GM23338 (cell line): ENCODE measurements at regions not wholly inside any gene's neighbourhood (a gene's known extent, or its start where the extent isn't known, plus 50 kb on each side); places are given as distances from the start of the nearest gene placed in this dataset.

ENCODE experiments used
- ATAC-seq: fragments of 200-7000 bp; cut with Tn5 transposase; 3 replicates; pipeline ENCODE4 v1.9.1; 2020
- DNase-seq: peaks from one replicate; pipeline ENCODE4 v3.0.0-alpha.2; 2015; ENCODE audit warnings: low spot score
- H2AFZ ChIP-seq: fragments of 200-600 bp; sonication (generic); 2 replicates; pipeline ENCODE4 v1.8.0; 2016; ENCODE audit warnings: antibody characterized with exemption, mild to moderate bottlenecking, moderate library complexity
- H3F3A ChIP-seq: fragments of 200-600 bp; sonication (generic); replicated peaks from 2 replicates; pipeline ENCODE4 v1.8.0; 2017; ENCODE audit warnings: antibody characterized with exemption, mixed run types, low read depth
- H3K27ac ChIP-seq: fragments of 200-600 bp; sonication (generic); 2 replicates; pipeline ENCODE4 v1.6.1; 2016; ENCODE audit warnings: low read depth
- H3K27me3 ChIP-seq: fragments of 200-600 bp; sonication (generic); 2 replicates; pipeline ENCODE4 v1.8.0; 2016; ENCODE audit warnings: mild to moderate bottlenecking, mixed run types, moderate library complexity; ENCODE audit not compliant: insufficient read depth
- H3K36me3 ChIP-seq: fragments of 200-600 bp; sonication (generic); 2 replicates; pipeline ENCODE4 v1.8.0; 2016; ENCODE audit warnings: mild to moderate bottlenecking; ENCODE audit not compliant: insufficient read depth
- H3K4me1 ChIP-seq: fragments of 200-600 bp; sonication (generic); 2 replicates; pipeline ENCODE4 v1.8.0; 2016; ENCODE audit warnings: mild to moderate bottlenecking, moderate library complexity; ENCODE audit not compliant: insufficient read depth
- H3K4me2 ChIP-seq: fragments of 200-600 bp; sonication (generic); 2 replicates; pipeline ENCODE4 v1.7.1; 2017; ENCODE audit warnings: mixed run types
- H3K4me3 ChIP-seq: fragments of 200-600 bp; sonication (generic); 2 replicates; pipeline ENCODE4 v1.6.1; 2016; ENCODE audit warnings: mixed run types
- H3K79me2 ChIP-seq: fragments of 200-600 bp; sonication (generic); replicated peaks from 2 replicates; pipeline ENCODE4 v1.8.0; 2017; ENCODE audit warnings: mild to moderate bottlenecking; ENCODE audit not compliant: insufficient read depth
- H3K9me2 ChIP-seq: fragments of 200-600 bp; sonication (generic); 2 replicates; pipeline ENCODE4 v1.8.0; 2017; ENCODE audit not compliant: insufficient read depth
- H4K20me1 ChIP-seq: fragments of 200-600 bp; sonication (generic); replicated peaks from 2 replicates; pipeline ENCODE4 v1.8.0; 2017; ENCODE audit warnings: mild to moderate bottlenecking; ENCODE audit not compliant: insufficient read depth
- H3K27ac Mint-ChIP-seq: 2 replicates; pipeline ENCODE4 v1.8.0; 2020; ENCODE audit warnings: inconsistent platforms, mild to moderate bottlenecking, moderate library complexity, mixed read lengths
- H3K27me3 Mint-ChIP-seq: 3 replicates; pipeline ENCODE4 v1.8.0; 2022; ENCODE audit warnings: low read depth, mild to moderate bottlenecking, moderate library complexity, mixed read lengths, inconsistent platforms; ENCODE audit not compliant: insufficient read depth, poor library complexity
- H3K36me3 Mint-ChIP-seq: 3 replicates; pipeline ENCODE4 v1.8.0; 2021; ENCODE audit warnings: low read depth, mild to moderate bottlenecking, inconsistent platforms, moderate library complexity, mixed read lengths
- H3K4me1 Mint-ChIP-seq: 3 replicates; pipeline ENCODE4 v1.8.0; 2020; ENCODE audit warnings: mild to moderate bottlenecking, inconsistent platforms, mixed read lengths
- H3K4me3 Mint-ChIP-seq: 3 replicates; pipeline ENCODE4 v1.8.0; 2021; ENCODE audit warnings: moderate library complexity, mild to moderate bottlenecking, inconsistent platforms, mixed read lengths
- H3K9me3 Mint-ChIP-seq: 3 replicates; pipeline ENCODE4 v1.8.0; 2020; ENCODE audit warnings: moderate library complexity, mild to moderate bottlenecking, inconsistent platforms, mixed read lengths
- EZH2phosphoT487 ChIP-seq: fragments of 200-600 bp; sonication (generic); IDR thresholded peaks from one replicate; pipeline ENCODE4 v1.8.1; 2018; ENCODE audit warnings: antibody characterized with exemption; ENCODE audit not compliant: unreplicated experiment
- JUNB ChIP-seq: IDR thresholded peaks from one replicate; pipeline ENCODE4 v1.6.1; 2016; ENCODE audit warnings: antibody characterized with exemption; ENCODE audit not compliant: unreplicated experiment
- NANOG ChIP-seq: IDR thresholded peaks from 2 replicates; pipeline ENCODE4 v1.6.1; 2016; ENCODE audit warnings: antibody characterized with exemption, borderline replicate concordance
- POLR2AphosphoS5 ChIP-seq: IDR thresholded peaks from 2 replicates; pipeline ENCODE4 v1.6.1; 2016; ENCODE audit warnings: antibody characterized with exemption, low read depth
- STAT1 ChIP-seq: IDR thresholded peaks from one replicate; pipeline ENCODE4 v1.6.1; 2016; ENCODE audit warnings: antibody characterized with exemption; ENCODE audit not compliant: unreplicated experiment
- ZNF114 ChIP-seq: fragments of 250-450 bp; sonication (Bioruptor Pico); IDR thresholded peaks from 2 replicates; pipeline ENCODE4 v1.5.0; 2020; ENCODE audit warnings: mild to moderate bottlenecking, moderate library complexity
- ZNF462 ChIP-seq: fragments of 250-450 bp; sonication (Bioruptor Pico); IDR thresholded peaks from 2 replicates; pipeline ENCODE4 v1.5.0; 2020; ENCODE audit warnings: mild to moderate bottlenecking, moderate library complexity

DNA sequence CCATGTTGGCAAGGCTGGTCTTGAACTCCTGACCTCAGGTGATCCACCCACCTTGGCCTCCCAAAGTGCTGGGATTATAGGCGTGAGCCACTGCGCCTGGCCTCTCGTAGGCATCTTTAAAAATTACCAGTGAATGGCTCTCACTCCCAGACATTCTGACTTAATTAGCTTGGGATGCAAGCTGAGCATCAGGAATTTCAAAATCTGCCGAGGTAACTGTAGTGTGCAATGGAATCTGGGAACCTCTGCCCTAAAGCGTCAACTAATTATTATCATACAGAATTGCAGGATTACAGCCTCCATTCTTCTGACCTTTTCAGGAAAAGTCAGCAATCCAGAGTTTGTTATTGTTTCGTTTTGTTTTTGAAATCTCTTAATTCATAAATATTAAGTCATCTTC lies 213.4 kb upstream of the DMAC1 start (continued):
- TF ChIP-seq ZNF462 (CRISPR knock-in tag): no peak

DNA sequence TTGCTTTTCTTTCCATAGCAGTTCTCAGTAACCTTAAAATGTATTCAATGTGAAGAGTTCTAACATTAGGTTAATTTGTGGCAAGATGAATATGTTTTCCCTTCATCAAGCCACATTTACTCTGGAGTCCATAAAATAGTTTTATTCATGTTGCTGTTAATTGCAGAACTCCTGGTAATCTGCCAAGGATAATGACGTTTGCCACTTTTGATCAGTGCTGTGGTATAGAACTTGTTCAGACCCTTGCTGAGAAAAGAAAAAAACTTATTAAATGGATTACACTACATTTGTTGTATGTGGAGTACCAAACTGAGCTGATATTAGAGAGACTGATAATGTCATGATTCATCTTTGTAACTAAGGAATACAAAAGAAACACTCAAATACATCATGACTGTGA lies 212.4 kb upstream of the DMAC1 start:
- Mint-ChIP-seq H3K4me3 (no peak overlapping the region), H3K9me3 (no peaks in the 10 kb centered on the region), H3K27me3 (no peaks in the 10 kb centered on the region), H3K4me1 (no peaks in the 10 kb centered on the region), H3K27ac (no peak overlapping the region), H3K36me3 (0 out of 3 replicates have a peak, but pooled peaks cover 3% of the 10 kb centered on the region)
- no peak overlapping the region for H3K4me3 ChIP-seq
- ATAC-seq (no peak), DNase-seq (no peak)
- H4K20me1 ChIP-seq: no peaks in the 10 kb centered on the region
- no peaks in the 10 kb centered on the region for H3K27me3 ChIP-seq
- H3K4me1 ChIP-seq: no peaks in the 10 kb centered on the region
- H3K9me2 ChIP-seq: no peaks in the 10 kb centered on the region
- H3K36me3 ChIP-seq: no peaks in the 10 kb centered on the region
- no peaks in the 10 kb centered on the region for H3K79me2 ChIP-seq
- H2AFZ ChIP-seq: no peak overlapping the region
- no peaks in the 10 kb centered on the region for H3F3A ChIP-seq
- no peak overlapping the region for H3K4me2 ChIP-seq
- H3K27ac ChIP-seq: no peak overlapping the region
- TF ChIP-seq STAT1 (no peak), EZH2phosphoT487 (no peak), JUNB (no peak), NANOG (no peak), ZNF114 (CRISPR knock-in tag) (no peak), ZNF462 (CRISPR knock-in tag) (no peak), POLR2AphosphoS5 (no peak)
